Subcutaneous abdominal adipose tissue (tissue), 5 donors: ENCODE measurements at regions not wholly inside any gene's neighbourhood (a gene's known extent, or its start where the extent isn't known, plus 50 kb on each side); places are given as distances from the start of the nearest gene placed in this dataset.

Source experiments
- H3K27ac ChIP-seq: one replicate; pipeline ENCODE4 v1.7.0; 2013; ENCODE audit warnings: low read depth, mild to moderate bottlenecking, inconsistent platforms, low read length, moderate library complexity
- H3K27me3 ChIP-seq, 5 donors: one replicate each; pipeline ENCODE4 v1.7.0; 2013; ENCODE audit warnings: low read length in 5 of 5, inconsistent platforms in 1 of 5; ENCODE audit not compliant: control insufficient read depth in 5 of 5, insufficient read depth in 4 of 5
- H3K36me3 ChIP-seq, 5 donors: one replicate each; pipeline ENCODE4 v1.7.0; 2013; ENCODE audit warnings: low read length in 5 of 5; ENCODE audit not compliant: control insufficient read depth in 5 of 5, insufficient read depth in 5 of 5
- H3K4me1 ChIP-seq, 5 donors: one replicate each; pipeline ENCODE4 v1.7.0; 2013; ENCODE audit warnings: low read length in 5 of 5, mild to moderate bottlenecking in 3 of 5, moderate library complexity in 1 of 5; ENCODE audit not compliant: control insufficient read depth in 5 of 5, insufficient read depth in 5 of 5
- H3K4me3 ChIP-seq, 5 donors: one replicate each; pipeline ENCODE4 v1.7.0; 2013; ENCODE audit warnings: low read length in 5 of 5, low read depth in 1 of 5
- H3K9ac ChIP-seq, 5 donors: one replicate each; pipeline ENCODE4 v1.7.0; 2013; ENCODE audit warnings: low read length in 5 of 5, mild to moderate bottlenecking in 4 of 5, moderate library complexity in 3 of 5
- H3K9me3 ChIP-seq, 5 donors: one replicate each; pipeline ENCODE4 v1.7.0; 2013; ENCODE audit warnings: low read length in 5 of 5; ENCODE audit not compliant: control insufficient read depth in 5 of 5
- donor health status: healthy.
- donor health status: healthy.
- donor health status: healthy.
- donor health status: healthy.
- donor health status: healthy.

GRCh38 chr4:35228313-35228712, 1016.0 kb downstream of the ARAP2 start:
- no peak overlapping the region for H3K9ac ChIP-seq
- no peaks in the 10 kb centered on the region for H3K4me1 ChIP-seq
- H3K27ac ChIP-seq = no peak overlapping the region
- H3K4me3 ChIP-seq = no peak overlapping the region
- H3K36me3 ChIP-seq = no peaks in the 10 kb centered on the region
- H3K27me3 ChIP-seq = no peaks in the 10 kb centered on the region
- no peaks in the 10 kb centered on the region for H3K9me3 ChIP-seq

- Histone ChIP-seq H3K36me3 (no peaks in the 10 kb centered on the region), H3K9me3 (peaks cover 0 to under 1% (median 0%) of the 10 kb centered on the region in 5 donors), H3K27ac (no peak overlapping the region), H3K4me3 (no peak overlapping the region), H3K4me1 (no peaks in the 10 kb centered on the region), H3K9ac (no peak overlapping the region), H3K27me3 (no peaks in the 10 kb centered on the region)
Observed at GRCh38 chr4:35229021-35229420, 1015.3 kb downstream of the ARAP2 start.

- H3K4me3 ChIP-seq = no peak overlapping the region
- peaks cover 0 to 7% (median 3%) of the 10 kb centered on the region in 5 donors for H3K9me3 ChIP-seq
- no peak overlapping the region for H3K9ac ChIP-seq
- H3K27me3 ChIP-seq = no peaks in the 10 kb centered on the region
- H3K27ac ChIP-seq = no peak overlapping the region
- H3K4me1 ChIP-seq = no peaks in the 10 kb centered on the region
- no peaks in the 10 kb centered on the region for H3K36me3 ChIP-seq
Observed at GRCh38 chr4:35237924-35238323, 1006.4 kb downstream of the ARAP2 start.

- Histone ChIP-seq H3K36me3 (no peaks in the 10 kb centered on the region), H3K4me1 (no peaks in the 10 kb centered on the region), H3K4me3 (no peak overlapping the region), H3K27ac (no peak overlapping the region), H3K9ac (no peak overlapping the region), H3K9me3 (peaks cover 0 to 7% (median 3%) of the 10 kb centered on the region in 5 donors), H3K27me3 (no peaks in the 10 kb centered on the region)
Observed at GRCh38 chr4:35238793-35239192, 1005.5 kb downstream of the ARAP2 start.

- Histone ChIP-seq H3K9ac (no peak overlapping the region), H3K9me3 (peaks cover 0 to 5% (median 0%) of the 10 kb centered on the region in 5 donors), H3K36me3 (no peaks in the 10 kb centered on the region), H3K27ac (no peak overlapping the region), H3K4me1 (no peaks in the 10 kb centered on the region), H3K27me3 (no peaks in the 10 kb centered on the region), H3K4me3 (no peak overlapping the region)
Observed at GRCh38 chr4:35246493-35246892, 997.8 kb downstream of the ARAP2 start.

GRCh38 chr4:35247047-35247446, 997.3 kb downstream of the ARAP2 start:
- Histone ChIP-seq H3K4me3 (no peak overlapping the region), H3K4me1 (no peaks in the 10 kb centered on the region), H3K9ac (no peak overlapping the region), H3K27me3 (no peaks in the 10 kb centered on the region), H3K9me3 (no peaks in the 10 kb centered on the region), H3K27ac (no peak overlapping the region), H3K36me3 (no peaks in the 10 kb centered on the region)

GRCh38 chr4:35250331-35250730, 994.0 kb downstream of the ARAP2 start:
- H3K4me1 ChIP-seq = no peaks in the 10 kb centered on the region
- no peak overlapping the region for H3K9ac ChIP-seq
- H3K27me3 ChIP-seq = no peaks in the 10 kb centered on the region
- no peaks in the 10 kb centered on the region for H3K9me3 ChIP-seq
- H3K4me3 ChIP-seq = no peak overlapping the region
- no peaks in the 10 kb centered on the region for H3K36me3 ChIP-seq
- H3K27ac ChIP-seq = no peak overlapping the region

- no peak overlapping the region for H3K27ac ChIP-seq
- no peaks in the 10 kb centered on the region for H3K27me3 ChIP-seq
- H3K9ac ChIP-seq = no peak overlapping the region
- H3K4me1 ChIP-seq = no peaks in the 10 kb centered on the region
- H3K9me3 ChIP-seq = no peaks in the 10 kb centered on the region
- H3K36me3 ChIP-seq = no peaks in the 10 kb centered on the region
- H3K4me3 ChIP-seq = no peak overlapping the region
Observed at GRCh38 chr4:35250761-35251160, 993.6 kb downstream of the ARAP2 start.

GRCh38 chr4:35252071-35252470, 992.2 kb downstream of the ARAP2 start:
- Histone ChIP-seq H3K4me1 (no peaks in the 10 kb centered on the region), H3K27me3 (no peaks in the 10 kb centered on the region), H3K4me3 (no peak overlapping the region), H3K36me3 (no peaks in the 10 kb centered on the region), H3K9ac (no peak overlapping the region), H3K27ac (no peak overlapping the region), H3K9me3 (no peaks in the 10 kb centered on the region)

- Histone ChIP-seq H3K4me3 (no peak overlapping the region), H3K9ac (no peak overlapping the region), H3K36me3 (no peaks in the 10 kb centered on the region), H3K9me3 (no peaks in the 10 kb centered on the region), H3K27me3 (no peaks in the 10 kb centered on the region), H3K27ac (no peak overlapping the region), H3K4me1 (no peaks in the 10 kb centered on the region)
Observed at GRCh38 chr4:35252866-35253265, 991.4 kb downstream of the ARAP2 start.

GRCh38 chr4:35253331-35253730, 991.0 kb downstream of the ARAP2 start:
- Histone ChIP-seq H3K4me1 (no peaks in the 10 kb centered on the region), H3K4me3 (no peak overlapping the region), H3K27ac (no peak overlapping the region), H3K9me3 (no peaks in the 10 kb centered on the region), H3K27me3 (no peaks in the 10 kb centered on the region), H3K36me3 (no peaks in the 10 kb centered on the region), H3K9ac (no peak overlapping the region)
